ENCODE measurements at regions not wholly inside any gene's neighbourhood (a gene's known extent, or its start where the extent isn't known, plus 50 kb on each side); places are given as distances from the start of the nearest gene placed in this dataset.

DNA sequence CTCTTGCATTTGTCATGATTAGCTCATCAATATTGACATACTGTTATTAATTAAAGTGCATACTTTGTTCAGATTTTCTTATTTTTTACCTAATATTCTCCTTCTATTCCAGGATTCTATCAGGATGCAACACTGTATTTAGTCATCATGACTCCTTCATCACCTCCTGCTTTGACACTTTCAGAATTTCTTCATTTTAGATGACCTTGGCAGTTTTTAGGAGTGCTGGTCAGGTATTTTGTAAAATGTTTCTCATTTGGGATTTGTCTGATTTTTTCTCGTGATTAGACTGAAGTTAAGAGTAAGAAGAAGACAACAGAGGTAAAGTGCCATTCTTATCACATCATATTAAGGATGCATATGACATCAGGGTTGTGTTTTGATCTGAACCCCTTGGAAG is 167.0 kb upstream of the FOXG1 start:
- TF ChIP-seq, protein P1, sequence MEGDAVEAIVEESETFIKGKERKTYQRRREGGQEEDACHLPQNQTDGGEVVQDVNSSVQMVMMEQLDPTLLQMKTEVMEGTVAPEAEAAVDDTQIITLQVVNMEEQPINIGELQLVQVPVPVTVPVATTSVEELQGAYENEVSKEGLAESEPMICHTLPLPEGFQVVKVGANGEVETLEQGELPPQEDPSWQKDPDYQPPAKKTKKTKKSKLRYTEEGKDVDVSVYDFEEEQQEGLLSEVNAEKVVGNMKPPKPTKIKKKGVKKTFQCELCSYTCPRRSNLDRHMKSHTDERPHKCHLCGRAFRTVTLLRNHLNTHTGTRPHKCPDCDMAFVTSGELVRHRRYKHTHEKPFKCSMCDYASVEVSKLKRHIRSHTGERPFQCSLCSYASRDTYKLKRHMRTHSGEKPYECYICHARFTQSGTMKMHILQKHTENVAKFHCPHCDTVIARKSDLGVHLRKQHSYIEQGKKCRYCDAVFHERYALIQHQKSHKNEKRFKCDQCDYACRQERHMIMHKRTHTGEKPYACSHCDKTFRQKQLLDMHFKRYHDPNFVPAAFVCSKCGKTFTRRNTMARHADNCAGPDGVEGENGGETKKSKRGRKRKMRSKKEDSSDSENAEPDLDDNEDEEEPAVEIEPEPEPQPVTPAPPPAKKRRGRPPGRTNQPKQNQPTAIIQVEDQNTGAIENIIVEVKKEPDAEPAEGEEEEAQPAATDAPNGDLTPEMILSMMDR (optimal IDR thresholded peaks at IDR 0.05 in 1 of 3, IDR thresholded peaks at IDR 0.05 in 1 of 3, conservative IDR thresholded peaks at IDR 0.05 in 1 of 3; ENCODE audit: extremely low read depth in 1 of 3, insufficient read depth in 2 of 3, low read length in 3 of 3): no peak
- TF ChIP-seq EZH2 (IDR thresholded peaks at IDR 0.05; ENCODE audit: low read length): no peak

All from keratinocyte (primary cell).